GM12865 (cell line): ENCODE measurements at regions not wholly inside any gene's neighbourhood (a gene's known extent, or its start where the extent isn't known, plus 50 kb on each side); places are given as distances from the start of the nearest gene placed in this dataset.

ENCODE experiments used
- DNase-seq: peaks from one replicate; pipeline ENCODE4 v3.0.0; 2010; ENCODE audit warnings: low read depth
- H3K4me3 ChIP-seq: 2 replicates; pipeline ENCODE4 v1.5.1; 2011; ENCODE audit warnings: mild to moderate bottlenecking, low read depth, low read length, control low read depth
- CTCF ChIP-seq: IDR thresholded peaks from 2 replicates; pipeline ENCODE4 v1.5.1; 2011; ENCODE audit warnings: low read length, control low read depth, low read depth, inconsistent platforms; ENCODE audit not compliant: insufficient read depth; ENCODE audit errors: missing control alignments

- DNase-seq: no peak
- no peak for TF ChIP-seq CTCF
- H3K4me3 ChIP-seq: no peak overlapping the region
Observed at GRCh38 chr5:93978222-93978621, 236.8 kb upstream of the POU5F2 start.

DNA sequence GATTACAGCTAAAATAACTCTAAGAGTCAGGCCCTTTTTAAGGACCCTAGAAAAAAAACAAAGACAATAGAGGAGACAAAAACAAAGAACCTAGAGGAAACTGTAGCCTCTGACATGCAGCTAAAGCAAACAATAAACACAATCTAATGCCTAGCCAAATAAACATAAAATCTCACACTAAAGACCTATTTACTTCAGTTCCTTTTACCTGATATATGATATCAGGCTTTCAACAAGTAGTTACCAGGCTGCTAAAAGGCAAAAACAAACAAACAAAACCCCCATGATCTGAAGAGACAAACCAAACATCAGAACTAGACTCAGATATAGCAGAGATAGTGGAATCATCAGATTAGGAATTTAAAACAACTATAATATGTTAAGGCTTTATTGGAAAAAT is 226.5 kb upstream of the POU5F2 start:
- H3K4me3 ChIP-seq: no peak overlapping the region
- TF ChIP-seq CTCF: no peak
- no peak for DNase-seq

DNA sequence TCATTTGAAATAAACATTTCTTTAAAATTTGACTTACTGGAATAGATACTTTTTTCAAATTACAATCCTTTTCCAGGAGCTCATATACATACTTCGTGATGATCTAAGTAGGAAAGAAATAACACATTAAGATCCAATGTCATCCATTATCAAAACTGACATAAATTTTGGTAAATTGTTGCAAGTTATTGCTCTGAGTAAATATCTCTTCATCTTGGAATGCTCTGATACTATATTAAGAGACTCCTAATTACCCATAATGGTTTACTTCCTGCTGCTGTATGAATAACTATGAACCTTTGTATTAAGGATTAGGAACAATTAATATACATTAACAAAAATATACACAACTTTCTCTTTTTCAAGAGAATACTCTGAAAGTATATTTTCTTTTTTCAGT is 223.0 kb upstream of the POU5F2 start:
- no peak for DNase-seq
- no peak overlapping the region for H3K4me3 ChIP-seq
- no peak for TF ChIP-seq CTCF

DNA sequence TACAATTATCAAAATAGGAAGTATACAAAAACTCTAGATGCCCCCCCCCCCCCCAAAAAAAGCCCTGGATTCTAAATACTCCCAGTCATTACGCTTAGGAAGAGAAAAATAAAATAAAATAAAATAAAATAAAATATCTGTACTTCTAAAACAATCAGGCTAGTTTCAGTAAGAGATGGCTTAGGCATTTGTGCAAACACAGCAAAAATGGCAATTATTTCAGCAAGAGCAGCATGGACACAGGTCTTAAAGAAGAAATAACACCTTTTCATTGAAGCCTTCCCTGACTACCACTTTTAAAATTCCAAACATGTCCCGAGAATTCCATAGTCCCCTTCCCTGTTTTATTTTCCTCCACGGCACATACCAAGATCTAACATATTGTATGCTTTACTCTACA is 218.6 kb upstream of the POU5F2 start:
- DNase-seq: no peak
- TF ChIP-seq CTCF: no peak

DNA sequence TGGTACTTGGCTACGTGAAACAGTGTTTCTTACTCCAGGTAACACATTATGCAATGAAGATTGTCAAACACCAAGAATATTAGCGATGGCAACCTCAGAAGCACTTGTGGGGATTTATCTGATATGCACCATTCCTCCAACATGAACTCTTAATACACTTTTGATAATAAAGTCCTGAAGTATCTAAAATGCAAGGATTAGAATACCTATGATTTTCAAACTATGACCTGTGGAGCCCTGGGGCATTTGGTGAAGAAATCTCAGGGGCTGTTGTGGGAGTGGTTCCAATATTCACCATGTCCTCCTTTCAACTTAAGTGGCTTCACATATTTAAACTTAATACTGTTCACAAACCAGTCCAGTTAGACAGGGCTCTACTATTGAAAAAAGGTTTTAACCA is 214.6 kb upstream of the POU5F2 start:
- DNase-seq: no peak
- TF ChIP-seq CTCF: no peak

More for the DNA sequence above, 218.6 kb upstream of the POU5F2 start:
- no peak overlapping the region for H3K4me3 ChIP-seq

GRCh38 chr5:93954421-93955069 is 213.1 kb upstream of the POU5F2 start:
- H3K4me3 ChIP-seq: no peak overlapping the region
- TF ChIP-seq CTCF: no peak
- no peak for DNase-seq

More for the DNA sequence above, 214.6 kb upstream of the POU5F2 start:
- H3K4me3 ChIP-seq: no peak overlapping the region

GRCh38 chr5:93953442-93953841 is 212.0 kb upstream of the POU5F2 start:
- no peak overlapping the region for H3K4me3 ChIP-seq
- no peak for TF ChIP-seq CTCF
- DNase-seq: no peak
